GM21619 (cell line): ENCODE measurements at regions not wholly inside any gene's neighbourhood (a gene's known extent, or its start where the extent isn't known, plus 50 kb on each side); places are given as distances from the start of the nearest gene placed in this dataset.

Experiments
- ATAC-seq: cut with Tn5 transposase; IDR thresholded peaks from one replicate; pipeline ENCODE4 v1.9.1; 2021; ENCODE audit not compliant: unreplicated experiment

DNA sequence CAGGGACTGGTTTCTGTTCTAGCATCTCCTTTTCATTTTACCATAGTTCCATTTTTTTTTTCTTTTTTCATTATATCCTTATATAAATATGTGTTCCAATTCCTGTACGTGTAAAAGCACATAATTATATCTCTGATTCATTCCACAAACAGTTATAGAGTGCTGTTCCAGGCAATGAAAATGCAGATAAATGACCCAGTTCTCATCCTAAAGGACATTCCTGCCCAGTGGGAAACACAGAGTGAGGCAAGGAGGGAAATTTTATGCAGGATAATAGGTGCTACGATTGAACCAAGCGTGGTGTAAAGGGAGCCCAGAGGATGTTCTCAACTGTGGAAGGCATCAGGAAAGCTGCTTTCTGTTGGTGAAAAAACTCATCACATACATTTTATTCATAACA lies 408.1 kb downstream of the GATA3 start:
- ATAC-seq: no peak

DNA sequence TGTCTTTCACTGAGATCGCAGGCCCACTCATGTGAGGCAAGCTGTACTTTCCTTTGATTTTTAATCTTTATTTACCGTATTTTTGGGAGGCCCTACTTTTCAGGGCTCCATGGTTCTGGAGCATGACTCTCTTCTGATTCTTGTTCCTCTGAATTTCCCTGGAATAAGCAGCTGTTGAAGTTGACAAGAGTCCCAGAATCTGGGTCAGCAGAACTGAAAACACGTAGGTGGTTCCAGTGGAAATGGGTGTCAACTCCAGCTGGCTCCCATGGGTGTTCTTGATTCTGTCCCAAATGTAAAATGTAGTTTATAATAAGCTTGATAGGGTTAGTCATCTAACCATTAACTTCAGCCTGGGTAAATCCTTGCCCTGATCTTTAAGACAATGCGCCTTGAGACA lies 409.4 kb downstream of the GATA3 start:
- no peak for ATAC-seq

DNA sequence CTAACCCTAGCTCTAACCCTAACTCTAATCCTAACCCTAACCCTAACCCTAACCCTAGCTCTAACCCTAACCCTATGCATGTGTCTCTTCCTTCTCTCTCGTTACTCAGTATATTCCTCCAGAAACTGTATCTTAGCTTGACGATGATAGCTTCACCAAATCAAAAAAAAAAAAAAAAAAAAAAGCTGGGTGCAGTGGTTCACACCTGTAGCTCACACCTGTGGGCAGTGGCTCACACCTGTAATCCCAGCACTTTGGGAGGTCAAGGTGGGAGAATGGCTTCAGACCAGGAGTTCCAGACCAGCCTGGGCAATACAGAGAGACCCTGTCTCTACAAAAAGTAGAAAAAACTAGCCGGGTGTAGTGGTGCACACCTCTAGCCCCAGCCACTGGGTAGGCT lies 414.0 kb downstream of the GATA3 start:
- ATAC-seq: no peak

DNA sequence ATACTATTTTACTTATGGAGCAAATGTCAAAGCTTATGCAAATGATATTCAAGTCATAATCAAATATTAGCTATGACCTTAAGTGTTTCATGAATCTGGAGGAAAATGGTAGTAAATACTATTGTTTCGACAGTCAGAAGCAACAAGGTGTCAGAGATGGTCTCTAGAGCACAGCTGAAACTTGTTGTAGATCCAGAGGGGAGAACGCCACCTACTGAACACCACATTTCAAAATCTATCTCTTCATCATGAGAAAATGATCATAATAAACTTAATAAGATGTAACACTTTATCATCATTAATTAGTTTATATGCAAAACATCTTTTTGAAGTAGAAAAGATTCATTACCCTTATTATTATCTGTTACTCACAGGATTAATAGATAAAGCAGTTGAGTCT lies 418.7 kb downstream of the GATA3 start:
- no peak for ATAC-seq

DNA sequence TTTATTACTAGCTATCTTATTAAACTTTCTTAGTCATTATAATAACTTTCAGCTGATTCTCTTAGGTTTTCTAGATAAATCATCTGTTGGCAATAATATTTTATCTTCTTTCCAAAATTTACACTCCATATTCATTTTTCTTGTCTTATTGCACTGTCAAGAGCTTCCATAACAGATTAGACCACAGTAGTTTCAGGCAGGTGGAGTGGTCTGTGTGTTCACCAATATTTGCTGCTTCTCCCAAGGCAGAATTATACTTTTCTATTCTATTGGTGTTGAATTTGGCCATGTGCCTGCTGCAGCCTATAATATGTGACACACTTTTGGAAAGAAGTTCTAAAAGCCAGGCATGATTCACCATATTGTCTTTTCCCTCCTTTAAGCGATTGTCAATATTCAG lies 422.8 kb downstream of the GATA3 start:
- no peak for ATAC-seq

DNA sequence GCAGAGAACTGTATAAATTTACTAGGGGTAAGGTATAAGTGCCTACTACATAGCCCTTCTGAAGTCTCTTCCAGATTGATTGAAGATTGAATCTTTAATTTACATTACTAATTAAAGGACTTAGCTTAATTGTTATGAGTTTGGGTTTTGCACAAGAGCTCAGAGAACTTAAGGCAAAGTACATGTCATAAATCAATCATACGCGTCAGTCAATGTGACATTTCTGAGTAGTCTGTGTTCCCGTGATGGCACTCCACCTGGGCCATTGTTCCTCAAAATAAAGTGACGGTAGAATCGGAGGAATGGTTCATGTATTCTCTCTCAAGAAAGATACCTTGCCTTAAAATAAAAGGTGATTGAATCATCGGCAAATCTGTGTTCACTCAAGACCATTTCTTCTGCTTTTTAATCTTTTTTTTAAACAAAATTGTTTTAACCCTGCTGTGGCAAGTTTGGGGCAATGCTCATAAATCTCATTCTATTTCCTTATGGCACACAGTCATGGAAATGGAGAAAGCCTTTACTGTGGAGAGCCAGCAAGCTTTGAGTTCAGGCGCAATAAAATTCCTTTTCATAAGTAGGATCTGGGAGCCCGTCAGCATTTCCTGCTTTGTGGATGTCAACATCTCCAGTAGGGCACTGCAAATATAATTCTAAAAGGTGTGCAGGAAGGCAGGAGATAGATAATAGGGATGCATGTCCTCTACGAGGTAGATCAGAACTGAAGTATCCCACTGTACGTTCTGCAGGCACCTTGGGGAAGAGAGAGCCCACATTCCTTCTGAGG lies 427.4 kb downstream of the GATA3 start:
- ATAC-seq: no peak

DNA sequence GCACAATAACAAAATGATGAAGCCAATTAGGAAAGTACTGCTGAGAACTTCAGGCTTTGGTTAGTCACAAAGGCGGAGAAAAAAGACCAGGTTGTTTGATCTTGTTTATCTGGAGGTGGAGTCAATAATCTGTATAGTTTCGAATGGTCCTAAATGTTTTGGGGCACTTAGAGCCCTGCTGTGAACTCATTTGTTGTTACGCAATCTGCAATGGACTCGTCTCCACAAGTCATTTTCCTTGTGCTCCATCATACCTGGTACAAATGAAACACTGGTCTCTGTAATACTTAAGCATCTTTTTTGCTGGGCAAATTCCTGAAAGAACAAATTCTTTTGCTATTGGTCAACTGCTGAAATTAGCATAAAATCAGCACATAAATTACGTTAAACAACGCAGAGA lies 430.5 kb downstream of the GATA3 start:
- no peak for ATAC-seq

DNA sequence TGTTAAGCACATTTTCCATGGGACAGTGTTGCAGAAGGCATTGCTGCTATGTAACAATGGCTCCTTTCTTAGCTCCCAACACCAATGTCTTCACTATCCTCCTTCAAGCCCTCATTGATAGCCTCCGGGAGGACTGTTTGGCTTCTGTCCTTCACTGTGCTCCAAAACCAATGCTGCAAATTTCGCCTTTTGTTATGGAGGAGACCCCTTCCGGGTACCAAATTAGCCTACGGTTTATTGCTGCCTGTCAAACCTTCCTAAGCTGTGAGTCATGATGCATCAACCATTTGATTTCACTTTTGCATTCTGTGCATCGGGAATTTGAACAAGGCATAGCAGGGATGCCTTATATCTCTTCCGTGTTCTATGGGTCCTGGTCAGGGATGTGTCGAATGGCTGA lies 432.9 kb downstream of the GATA3 start:
- no peak for ATAC-seq

DNA sequence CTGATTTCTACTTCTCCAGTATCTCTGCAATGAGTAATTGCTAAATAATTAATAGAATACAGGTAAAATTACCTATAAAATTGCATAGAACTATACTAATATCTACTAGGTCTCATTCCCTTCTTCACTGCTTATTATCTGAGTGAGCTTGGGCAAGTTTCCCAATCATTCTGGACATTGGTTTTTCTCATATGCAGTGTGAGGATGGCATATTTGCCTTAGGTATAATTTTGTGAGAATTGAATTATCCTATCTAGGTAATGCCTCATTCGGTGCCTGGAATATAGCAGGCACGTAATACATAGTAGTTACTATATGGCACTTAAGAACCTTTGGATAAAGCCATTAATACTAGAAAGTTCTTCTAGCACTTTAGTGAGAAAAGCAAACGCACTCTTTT lies 434.7 kb downstream of the GATA3 start:
- ATAC-seq: no peak

DNA sequence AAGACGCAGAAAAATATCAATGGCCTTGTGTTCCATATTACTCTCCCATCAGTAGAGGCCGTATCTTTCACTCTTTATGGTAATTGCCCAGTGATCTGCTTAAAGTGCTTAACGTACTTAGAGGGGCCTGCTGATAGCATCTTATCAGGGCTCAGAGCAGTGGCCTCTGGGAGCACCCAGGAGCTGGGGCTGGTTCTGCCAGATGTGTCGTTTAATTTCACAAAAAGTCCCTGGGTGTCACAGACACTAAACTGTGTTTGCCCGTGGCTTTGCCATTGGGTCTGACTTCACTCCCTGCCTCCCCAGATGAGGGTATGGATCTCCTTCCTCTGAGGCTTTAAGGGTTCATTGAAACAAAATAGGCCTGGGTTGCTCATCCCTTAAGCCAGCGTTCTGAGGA lies 435.3 kb downstream of the GATA3 start:
- no peak for ATAC-seq

DNA sequence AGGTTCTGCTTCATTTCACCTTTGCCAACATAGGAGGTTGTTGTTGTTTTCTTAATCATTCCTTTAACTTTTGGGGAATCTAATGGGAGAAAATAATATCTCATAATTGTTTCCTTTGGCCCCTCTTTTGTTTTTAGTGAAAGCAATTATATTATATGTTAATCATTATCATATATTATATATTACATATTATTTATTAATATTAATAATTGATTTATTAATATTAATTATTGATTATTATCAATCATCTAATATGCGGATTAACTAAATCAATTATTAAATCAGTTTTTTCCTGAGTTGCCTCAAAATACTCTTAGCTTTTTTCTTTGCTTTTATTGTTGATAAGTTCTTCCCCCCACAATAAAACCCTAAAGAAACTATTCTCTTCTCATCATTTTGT lies 443.8 kb downstream of the GATA3 start:
- ATAC-seq: no peak

DNA sequence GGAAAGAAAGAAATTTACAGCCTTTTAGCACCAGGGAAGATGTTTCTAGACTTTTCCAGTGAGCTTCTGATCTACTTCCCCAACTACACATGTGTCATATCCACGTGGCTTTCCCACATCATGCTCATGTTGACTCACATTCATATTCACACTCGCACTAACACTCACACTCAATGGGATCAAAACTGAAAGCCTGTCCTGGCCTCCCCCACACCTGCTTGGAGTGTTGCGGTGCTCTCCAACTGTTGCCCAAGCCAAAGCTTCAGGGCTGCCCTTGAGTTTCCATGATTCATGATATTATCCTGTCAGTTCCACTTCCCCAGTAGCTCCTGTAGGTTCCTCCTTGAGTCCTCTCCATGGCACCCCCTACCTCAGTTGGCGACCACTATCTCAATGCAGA lies 444.4 kb downstream of the GATA3 start:
- no peak for ATAC-seq

DNA sequence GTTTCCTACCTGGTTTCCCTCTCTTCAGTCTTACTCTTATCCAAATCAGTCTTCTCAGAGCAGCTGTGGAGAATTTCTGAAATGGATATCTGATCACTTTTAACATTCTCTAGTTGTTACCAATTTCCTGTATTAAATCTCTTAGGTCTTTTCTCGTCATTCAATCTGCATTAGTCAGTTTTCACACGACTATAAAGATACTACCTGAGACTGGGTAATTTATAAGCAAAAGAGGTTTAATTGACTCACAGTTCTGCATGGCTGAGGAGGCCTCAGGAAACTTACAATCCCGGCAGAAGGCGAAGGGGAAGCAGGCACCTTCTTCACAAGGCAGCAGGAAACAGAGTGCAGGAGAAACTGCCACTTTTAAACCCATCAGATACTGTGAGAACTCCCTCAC lies 444.8 kb downstream of the GATA3 start:
- no peak for ATAC-seq

DNA sequence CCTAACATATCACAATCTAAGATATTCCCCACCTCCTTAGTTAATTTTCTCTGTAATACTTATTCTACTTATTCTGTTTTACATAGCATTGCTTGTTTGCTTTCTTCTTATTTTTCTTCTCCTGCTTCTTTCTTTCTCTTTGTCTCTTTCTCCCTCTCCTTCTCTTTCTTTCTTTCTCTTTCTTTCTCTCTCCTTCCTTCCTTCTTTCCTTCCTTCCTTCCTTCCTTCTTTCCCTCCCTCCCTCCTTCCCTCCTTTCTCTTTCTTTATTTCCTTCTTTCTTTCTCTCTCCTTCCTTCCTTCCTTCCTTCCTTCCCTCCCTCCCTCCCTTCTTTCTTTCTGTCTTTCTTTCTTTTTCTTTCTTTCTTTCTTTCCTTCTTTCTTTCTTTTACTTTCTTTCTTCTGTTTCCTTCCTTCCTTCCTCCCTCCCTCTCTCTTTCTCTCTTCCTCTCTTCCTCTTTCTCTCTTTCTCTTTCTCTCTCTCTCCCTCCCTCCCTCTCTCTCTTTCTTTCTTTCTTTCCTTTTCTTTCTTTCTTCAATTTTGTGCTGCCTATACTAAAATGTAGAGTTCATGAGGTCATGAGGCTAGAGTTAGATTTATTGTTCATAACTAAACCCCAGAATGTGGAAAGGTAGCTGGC lies 445.4 kb downstream of the GATA3 start:
- no peak for ATAC-seq

DNA sequence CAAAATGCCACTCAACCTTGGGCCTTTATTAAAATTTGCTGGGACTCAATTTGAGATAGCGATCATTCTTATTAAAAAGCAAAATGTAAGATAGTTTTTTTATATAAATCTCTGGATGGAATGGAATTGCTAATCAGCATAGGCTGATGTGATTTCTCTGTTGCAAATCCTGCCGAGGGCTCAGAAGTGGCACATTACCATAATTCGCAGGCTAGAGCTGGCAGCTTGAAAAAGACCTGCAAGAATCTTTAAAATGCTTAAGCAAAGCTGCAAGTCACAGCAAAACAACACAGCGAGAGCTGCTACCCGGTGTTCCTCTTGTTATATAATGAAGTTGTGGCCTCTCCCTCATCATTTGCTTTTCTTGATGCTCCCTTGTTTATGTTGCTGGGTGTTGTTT lies 448.1 kb downstream of the GATA3 start:
- ATAC-seq: no peak

DNA sequence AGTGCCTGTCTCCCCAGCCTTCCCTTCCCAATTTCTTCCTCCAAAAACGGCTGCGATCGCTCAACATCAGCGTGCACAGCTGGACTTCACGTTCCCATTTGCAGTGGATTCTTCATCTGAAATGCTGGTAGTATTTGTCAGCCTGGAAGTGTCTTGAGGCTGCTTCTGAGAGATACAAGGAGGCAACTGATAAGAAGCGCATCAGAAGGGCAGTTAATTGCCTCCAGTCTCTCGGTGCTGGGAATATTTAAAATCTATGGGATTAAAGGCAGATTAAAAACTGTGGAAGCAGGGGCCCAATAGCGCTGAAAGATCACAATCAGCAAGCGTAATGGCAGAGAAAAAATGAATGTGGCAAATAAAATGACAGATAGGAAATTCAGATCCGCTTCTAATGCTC lies 450.0 kb downstream of the GATA3 start:
- no peak for ATAC-seq

DNA sequence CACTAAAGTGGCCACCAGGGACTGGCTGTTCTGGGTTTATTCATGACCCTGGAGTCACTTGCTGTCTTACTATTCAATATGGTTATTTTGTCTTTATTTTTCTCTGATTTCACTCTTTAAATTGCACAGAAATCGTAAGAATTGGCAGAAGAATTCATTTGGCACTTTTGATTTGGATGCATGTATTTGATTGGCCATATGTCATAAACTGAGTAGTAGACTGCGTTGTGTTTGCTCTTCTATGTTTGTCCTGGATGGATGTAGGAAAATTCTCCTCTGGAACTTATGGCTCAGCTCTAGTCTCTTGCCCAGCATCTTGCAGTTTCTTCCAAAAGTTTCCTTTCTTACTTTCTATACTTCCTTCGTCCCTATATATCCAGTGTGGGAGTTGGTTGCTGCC lies 452.7 kb downstream of the GATA3 start:
- ATAC-seq: no peak

DNA sequence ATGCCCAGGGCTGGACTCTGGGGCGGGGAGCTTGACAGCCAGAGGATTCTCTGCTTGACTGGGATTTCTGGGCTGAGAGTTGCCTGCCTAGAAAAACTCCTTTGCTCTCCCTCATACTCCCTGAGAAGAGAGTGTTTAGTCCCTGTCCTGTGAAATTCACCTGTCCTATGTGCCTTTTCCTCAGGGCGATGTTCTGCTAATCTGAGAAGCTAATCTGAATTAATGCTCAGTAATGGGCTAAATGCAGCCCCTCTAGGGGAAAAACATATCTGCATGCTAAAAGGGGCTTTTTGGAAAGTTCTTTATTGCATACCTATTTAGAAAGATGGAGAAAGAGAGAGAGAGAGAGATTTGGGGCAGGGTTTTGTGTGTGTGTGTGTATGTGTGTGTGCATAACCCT lies 454.4 kb downstream of the GATA3 start:
- ATAC-seq: no peak

DNA sequence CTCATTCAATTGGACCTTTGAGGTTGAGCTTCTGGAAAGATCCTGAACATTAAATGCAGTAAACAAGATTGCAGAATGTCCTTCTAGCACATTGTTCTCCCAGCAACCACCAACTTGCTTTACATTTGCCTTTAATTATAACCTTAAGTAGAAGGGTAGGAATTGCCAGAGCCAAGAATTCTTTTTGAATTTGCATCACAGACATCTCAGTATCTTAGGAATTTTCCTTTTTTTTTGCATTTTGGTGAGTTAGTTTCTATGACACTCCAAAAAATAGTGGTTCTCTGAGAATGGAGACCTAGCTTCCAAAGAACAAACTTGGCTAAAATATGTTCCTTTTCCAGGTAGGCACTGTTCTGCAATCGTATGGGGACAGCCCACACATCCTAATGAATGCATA lies 456.0 kb downstream of the GATA3 start:
- ATAC-seq: no peak

DNA sequence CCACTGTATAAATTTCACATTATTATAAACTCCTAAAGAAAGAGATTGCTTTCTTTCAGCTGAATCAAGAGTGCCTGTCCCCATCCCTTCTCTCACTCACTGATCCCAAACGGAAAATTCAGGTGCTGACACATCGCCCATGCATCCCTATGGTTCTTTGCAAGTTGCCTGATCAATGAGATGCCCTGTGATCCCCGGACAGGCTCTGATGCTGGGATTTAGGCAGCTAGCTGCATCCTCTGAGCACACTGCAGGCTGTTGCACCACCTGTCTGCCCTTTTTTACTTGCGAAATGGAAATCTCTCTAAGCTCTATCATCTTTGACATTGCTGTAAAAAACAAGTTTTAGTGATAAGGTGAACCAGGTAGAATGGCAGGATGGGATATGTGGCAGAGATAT lies 456.5 kb downstream of the GATA3 start:
- no peak for ATAC-seq

DNA sequence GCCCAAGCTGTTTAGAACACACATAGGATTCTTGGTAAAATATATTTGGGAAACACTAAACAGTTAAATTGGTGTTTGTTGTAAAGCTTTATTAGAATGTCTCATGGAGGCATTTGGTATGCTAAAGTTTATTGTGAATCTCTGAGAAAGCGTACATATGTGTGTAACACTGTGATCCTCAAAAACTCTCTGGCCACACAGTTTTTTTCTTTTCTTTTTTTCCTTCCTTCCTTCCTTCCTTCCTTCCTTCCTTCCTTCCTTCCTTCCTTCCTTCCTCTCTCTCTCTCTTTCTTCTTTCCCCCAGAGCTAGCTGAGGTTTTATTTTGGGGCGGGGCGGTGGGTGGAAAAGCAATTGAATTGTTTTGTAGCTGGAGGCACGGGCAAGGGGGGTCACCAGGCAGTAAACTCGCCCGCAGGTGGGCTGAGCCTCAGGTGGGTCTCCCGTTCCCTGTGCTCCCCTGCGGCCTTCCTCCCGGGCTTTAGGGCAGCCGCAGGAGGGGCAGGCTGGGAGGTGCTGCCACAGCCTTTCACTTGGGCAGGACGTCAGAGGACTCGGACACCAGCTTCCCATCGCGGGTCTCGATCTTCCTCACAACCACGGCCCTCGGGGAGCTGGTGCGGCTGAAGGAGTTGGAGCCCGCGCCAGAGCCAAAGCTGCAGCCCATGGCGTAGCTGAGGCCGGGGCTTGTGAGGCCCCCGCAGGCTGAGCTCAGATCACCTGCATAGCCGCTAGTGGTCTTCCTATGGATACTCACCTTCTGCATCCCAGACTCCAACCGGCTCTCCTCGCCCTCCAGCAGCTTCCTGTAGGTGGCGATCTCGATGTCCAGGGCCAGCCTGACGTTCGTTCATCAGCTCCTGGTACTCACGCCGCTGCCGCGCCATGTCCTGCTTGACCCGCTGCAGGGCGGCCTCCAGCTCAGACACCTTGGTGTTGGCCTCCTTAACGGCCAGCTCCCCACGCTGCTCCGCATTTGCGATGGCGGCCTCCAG lies 459.0 kb downstream of the GATA3 start:
- no peak for ATAC-seq

DNA sequence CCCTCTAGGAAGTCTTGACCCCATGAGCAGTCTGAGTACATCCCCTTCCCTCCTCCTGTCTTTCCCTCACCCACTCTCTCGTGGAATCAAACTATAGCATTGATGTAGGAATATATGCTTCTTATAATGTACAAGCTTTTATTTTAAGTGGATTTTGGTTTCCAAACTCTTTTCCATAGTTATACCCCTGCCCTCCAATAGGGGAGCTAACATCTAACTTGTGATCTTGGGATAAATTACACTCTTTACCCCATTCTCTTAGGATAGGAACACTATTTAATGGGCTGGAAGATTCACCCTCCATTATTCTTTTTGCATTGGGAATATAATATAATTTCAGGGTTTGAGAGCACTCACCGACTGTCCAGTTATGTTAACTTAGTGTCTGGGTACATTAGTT lies 465.9 kb downstream of the GATA3 start:
- no peak for ATAC-seq
